H9 (cell line): ENCODE measurements at regions not wholly inside any gene's neighbourhood (a gene's known extent, or its start where the extent isn't known, plus 50 kb on each side); places are given as distances from the start of the nearest gene placed in this dataset.
A peak's percentile ranks its signal among the peaks of the same experiment; 100 is the strongest.

ENCODE experiments used
- DNase-seq: peaks from one replicate; pipeline ENCODE4 v3.0.0-alpha.2; 2017
- H2AFZ ChIP-seq: one replicate; pipeline ENCODE4 v1.6.1; 2013; ENCODE audit warnings: mild to moderate bottlenecking, low read length, control low read depth, moderate library complexity
- H2AK5ac ChIP-seq: 2 replicates; pipeline ENCODE4 v1.6.1; 2013; ENCODE audit warnings: low read length, control low read depth, mixed read lengths; ENCODE audit not compliant: insufficient read length
- H2BK120ac ChIP-seq: one replicate; pipeline ENCODE4 v1.6.1; 2013; ENCODE audit warnings: low read depth, mild to moderate bottlenecking, low read length, control low read depth, inconsistent platforms; ENCODE audit not compliant: poor library complexity, severe bottlenecking
- H2BK12ac ChIP-seq: 2 replicates; pipeline ENCODE4 v1.6.1; 2013; ENCODE audit warnings: low read length, control low read depth, mixed read lengths, low read depth; ENCODE audit not compliant: insufficient read length
- H2BK15ac ChIP-seq: 2 replicates; pipeline ENCODE4 v1.6.1; 2013; ENCODE audit warnings: low read depth, low read length, control low read depth
- H2BK20ac ChIP-seq: one replicate; pipeline ENCODE4 v1.6.1; 2013; ENCODE audit warnings: low read depth, mild to moderate bottlenecking, low read length, control low read depth, inconsistent platforms; ENCODE audit not compliant: poor library complexity, severe bottlenecking
- H2BK5ac ChIP-seq: 2 replicates; pipeline ENCODE4 v1.6.1; 2013; ENCODE audit warnings: low read length, control low read depth, mixed read lengths; ENCODE audit not compliant: insufficient read length
- H3K14ac ChIP-seq: 2 replicates; pipeline ENCODE4 v1.6.1; 2013; ENCODE audit warnings: low read length, control low read depth; ENCODE audit not compliant: insufficient read depth
- H3K18ac ChIP-seq: 2 replicates; pipeline ENCODE4 v1.6.1; 2013; ENCODE audit warnings: low read depth, mild to moderate bottlenecking, mixed read lengths, low read length, control low read depth; ENCODE audit not compliant: insufficient read length
- H3K23ac ChIP-seq: 2 replicates; pipeline ENCODE4 v1.6.1; 2013; ENCODE audit warnings: low read length, control low read depth, mixed read lengths, low read depth; ENCODE audit not compliant: insufficient read length
- H3K23me2 ChIP-seq: 2 replicates; pipeline ENCODE4 v1.6.1; 2013; ENCODE audit warnings: low read depth, mild to moderate bottlenecking, mixed read lengths, low read length, control low read depth; ENCODE audit not compliant: insufficient read length, poor library complexity, severe bottlenecking
- H3K27ac ChIP-seq: 2 replicates; pipeline ENCODE4 v1.5.1; 2013; ENCODE audit warnings: low read length, control low read depth, mixed read lengths, low read depth; ENCODE audit not compliant: insufficient read length
- H3K27me3 ChIP-seq: 2 replicates; pipeline ENCODE4 v1.6.1; 2013; ENCODE audit warnings: low read length, control low read depth, inconsistent platforms; ENCODE audit not compliant: insufficient read depth
- H3K4ac ChIP-seq: 2 replicates; pipeline ENCODE4 v1.6.1; 2013; ENCODE audit warnings: low read depth, mild to moderate bottlenecking, control low read depth, inconsistent platforms, low read length, moderate library complexity
- H3K4me1 ChIP-seq: 2 replicates; pipeline ENCODE4 v1.6.1; 2013; ENCODE audit warnings: low read length, control low read depth, inconsistent platforms; ENCODE audit not compliant: insufficient read depth
- H3K4me2 ChIP-seq: 2 replicates; pipeline ENCODE4 v1.6.1; 2013; ENCODE audit warnings: low read length, control low read depth, mixed read lengths; ENCODE audit not compliant: insufficient read length, insufficient read depth
- H3K56ac ChIP-seq: 2 replicates; pipeline ENCODE4 v1.6.1; 2013; ENCODE audit warnings: low read depth, mild to moderate bottlenecking, mixed read lengths, low read length, control low read depth; ENCODE audit not compliant: insufficient read length
- H3K79me1 ChIP-seq: 2 replicates; pipeline ENCODE4 v1.6.1; 2013; ENCODE audit warnings: low read depth, mild to moderate bottlenecking, moderate library complexity, low read length, control low read depth, inconsistent platforms; ENCODE audit not compliant: insufficient read depth, poor library complexity, severe bottlenecking
- H3K79me2 ChIP-seq: 2 replicates; pipeline ENCODE4 v1.6.1; 2013; ENCODE audit warnings: low read length, control low read depth, inconsistent platforms; ENCODE audit not compliant: insufficient read depth
- H3K9ac ChIP-seq: 2 replicates; pipeline ENCODE4 v1.6.1; 2013; ENCODE audit warnings: low read length, control low read depth, mixed read lengths; ENCODE audit not compliant: insufficient read length; ENCODE audit errors: extremely low read depth
- H3K9me3 ChIP-seq: one replicate; pipeline ENCODE4 v1.6.1; 2013; ENCODE audit warnings: low read depth, low read length, inconsistent platforms; ENCODE audit not compliant: control insufficient read depth
- H3T11ph ChIP-seq: one replicate; pipeline ENCODE4 v1.6.1; 2013; ENCODE audit warnings: mild to moderate bottlenecking, low read length, control low read depth, inconsistent platforms
- H4K20me1 ChIP-seq: one replicate; pipeline ENCODE4 v1.6.1; 2013; ENCODE audit not compliant: control insufficient read depth, insufficient read length, insufficient read depth
- H4K5ac ChIP-seq: 2 replicates; pipeline ENCODE4 v1.6.1; 2013; ENCODE audit warnings: low read depth, mild to moderate bottlenecking, mixed read lengths, low read length, control low read depth; ENCODE audit not compliant: insufficient read length
- H4K8ac ChIP-seq: replicated peaks from 2 replicates; pipeline ENCODE4 v1.6.1; 2013; ENCODE audit warnings: low read length, control low read depth, mixed read lengths, low read depth; ENCODE audit not compliant: insufficient read length
- H4K91ac ChIP-seq: 2 replicates; pipeline ENCODE4 v1.6.1; 2013; ENCODE audit warnings: low read depth, mild to moderate bottlenecking, moderate library complexity, mixed read lengths, low read length, control low read depth; ENCODE audit not compliant: insufficient read length
- H3K27ac Mint-ChIP-seq, 3 experiments: 2 replicates in 2 of 3; 3 replicates in 1 of 3; pipeline ENCODE4 v1.8.0; 2020 to 2021; ENCODE audit warnings: mixed read lengths in 3 of 3, mild to moderate bottlenecking in 1 of 3, moderate library complexity in 1 of 3
- H3K27me3 Mint-ChIP-seq: 2 replicates; pipeline ENCODE4 v1.8.0; 2021; ENCODE audit warnings: low read depth, mild to moderate bottlenecking, moderate library complexity, mixed read lengths
- H3K36me3 Mint-ChIP-seq, 3 experiments: 2 replicates in 2 of 3; 3 replicates in 1 of 3; pipeline ENCODE4 v1.8.0; 2020 to 2021; ENCODE audit warnings: low read depth in 3 of 3, mixed read lengths in 3 of 3; ENCODE audit not compliant: insufficient read depth in 1 of 3
- H3K4me1 Mint-ChIP-seq, 2 experiments: 2 replicates each; pipeline ENCODE4 v1.8.0; 2020; ENCODE audit warnings: mixed read lengths in 2 of 2
- H3K4me3 Mint-ChIP-seq, 2 experiments: 2 replicates in 1 of 2; 3 replicates in 1 of 2; pipeline ENCODE4 v1.8.0; 2020 to 2021; ENCODE audit warnings: mild to moderate bottlenecking in 2 of 2, mixed read lengths in 2 of 2, moderate library complexity in 1 of 2
- H3K9me3 Mint-ChIP-seq, 2 experiments: 2 replicates in 1 of 2; 3 replicates in 1 of 2; pipeline ENCODE4 v1.8.0; 2020; ENCODE audit warnings: mild to moderate bottlenecking in 2 of 2, mixed read lengths in 2 of 2, moderate library complexity in 1 of 2
- CTCF ChIP-seq: fragments of 200-600 bp; sonication (generic); conservative IDR thresholded peaks from 3 replicates; pipeline ENCODE4 v1.8.0; 2021; ENCODE audit warnings: antibody characterized with exemption, mild to moderate bottlenecking
- WGBS: extraction: QIAGEN DNeasy Blood & Tissue Kit; methylation state at CpG from one replicate; pipeline ENCODE4 v1.1.7; 2013; ENCODE audit warnings: missing lambda C conversion rate, low lambda C conversion rate, mixed read lengths; ENCODE audit not compliant: insufficient read length; ENCODE audit errors: extremely low coverage; 5-methylcytosine and 5-hydroxymethylcytosine counted together

DNA sequence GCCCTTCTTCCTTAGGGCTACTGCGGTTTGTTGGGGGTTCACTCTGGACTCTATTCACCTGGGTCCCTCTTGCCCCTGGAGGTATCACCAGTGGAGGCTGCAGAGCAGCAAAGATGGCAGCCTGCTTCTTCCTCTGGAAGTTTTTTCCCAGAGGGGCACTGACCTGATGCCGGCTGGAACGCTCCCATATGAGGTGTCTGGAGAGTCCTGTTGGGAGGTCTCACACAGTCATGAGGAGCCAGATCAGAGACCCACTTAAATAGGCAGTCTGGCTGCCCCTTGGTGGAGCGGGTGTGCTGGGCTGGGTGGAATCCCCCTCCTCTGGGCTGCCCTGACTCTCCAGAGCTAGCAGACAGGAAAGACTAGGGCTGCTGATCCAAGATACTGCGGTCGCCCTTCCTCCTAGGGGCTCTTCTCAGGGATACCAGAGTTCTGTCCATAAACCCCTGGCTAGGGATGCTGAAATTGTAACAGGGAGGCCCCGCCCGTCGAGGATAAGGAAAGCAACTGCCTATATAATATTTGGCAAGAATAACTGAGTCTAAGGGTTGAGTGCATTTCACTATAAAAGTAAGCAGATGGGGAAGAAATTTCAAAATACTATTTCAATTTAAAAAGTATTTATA is 140.7 kb downstream of the NOL4 start:
- H3T11ph ChIP-seq, result no peak overlapping the region
- no peak overlapping the region; a peak in 1 of 7 replicates for H3K27ac Mint-ChIP-seq

More for the DNA sequence above, 140.7 kb downstream of the NOL4 start:
- Histone ChIP-seq H3K4me1 (no peaks in the 10 kb centered on the region), H3K23me2 (no peaks in the 10 kb centered on the region), H3K79me1 (no peaks in the 10 kb centered on the region), H2AFZ (no peak overlapping the region), H2BK20ac (no peak overlapping the region), H3K9me3 (no peaks in the 10 kb centered on the region), H3K4ac (no peak overlapping the region), H2BK15ac (no peak overlapping the region), H3K56ac (no peak overlapping the region), H3K23ac (no peak overlapping the region), H3K18ac (no peak overlapping the region), H2BK12ac (peak overlapping the region; percentile 51), H2AK5ac (no peak overlapping the region), H3K79me2 (no peaks in the 10 kb centered on the region), H4K20me1 (no peaks in the 10 kb centered on the region), H4K5ac (no peak overlapping the region), H4K91ac (no peak overlapping the region), H3K27me3 (no peaks in the 10 kb centered on the region), H2BK5ac (no peak overlapping the region), H3K9ac (no peak overlapping the region), H3K4me2 (no peak overlapping the region), H3K27ac (no peak overlapping the region), H2BK120ac (no peak overlapping the region), H3K14ac (no peak overlapping the region), H4K8ac (no peak overlapping the region)
- Mint-ChIP-seq H3K36me3 (no peaks in the 10 kb centered on the region), H3K4me1 (no peaks in the 10 kb centered on the region), H3K27me3 (no peaks in the 10 kb centered on the region), H3K9me3 (no peaks in the 10 kb centered on the region), H3K4me3 (no peak overlapping the region)
- DNase-seq, result no peak
- WGBS, result no CpG with 5 or more reads among the region's 9 CpGs
- TF ChIP-seq CTCF, result no peak
